Liver (tissue), 8 donors: ENCODE measurements at regions not wholly inside any gene's neighbourhood (a gene's known extent, or its start where the extent isn't known, plus 50 kb on each side); places are given as distances from the start of the nearest gene placed in this dataset.

Experiments
- DNase-seq: peaks from one replicate; pipeline ENCODE4 v3.0.0-alpha.2; 2017; ENCODE audit warnings: low spot score
- H3K27ac ChIP-seq, 2 donors: one replicate each; pipeline ENCODE4 v1.7.0; 2013; ENCODE audit warnings: inconsistent platforms in 2 of 2, low read length in 2 of 2, control low read depth in 1 of 2, low read depth in 1 of 2, mild to moderate bottlenecking in 1 of 2
- H3K27me3 ChIP-seq, 4 donors: one replicate each; pipeline versions ENCODE4 v1.6.1 to v1.7.0; 2013; ENCODE audit warnings: low read length in 3 of 4, inconsistent platforms in 1 of 4, mild to moderate bottlenecking in 1 of 4, moderate library complexity in 1 of 4; ENCODE audit not compliant: control insufficient read depth in 4 of 4, insufficient read depth in 4 of 4
- H3K36me3 ChIP-seq, 4 donors: one replicate each; pipeline versions ENCODE4 v1.6.1 to v1.7.0; 2013; ENCODE audit warnings: low read length in 3 of 4, mild to moderate bottlenecking in 3 of 4, low read depth in 1 of 4, moderate library complexity in 1 of 4; ENCODE audit not compliant: control insufficient read depth in 4 of 4, insufficient read depth in 3 of 4
- H3K4me1 ChIP-seq, 4 donors: one replicate each; pipeline versions ENCODE4 v1.6.1 to v1.7.0; 2013; ENCODE audit warnings: low read length in 3 of 4, mild to moderate bottlenecking in 3 of 4, moderate library complexity in 1 of 4; ENCODE audit not compliant: control insufficient read depth in 4 of 4, insufficient read depth in 4 of 4
- H3K4me3 ChIP-seq, 3 donors: one replicate each; pipeline versions ENCODE4 v1.6.1 to v1.7.0; 2013; ENCODE audit warnings: low read length in 3 of 3, control low read depth in 1 of 3, low read depth in 1 of 3, mild to moderate bottlenecking in 1 of 3
- H3K9ac ChIP-seq, 2 donors: one replicate each; pipeline ENCODE4 v1.7.0; 2013; ENCODE audit warnings: low read length in 2 of 2, mild to moderate bottlenecking in 2 of 2, moderate library complexity in 2 of 2, control low read depth in 1 of 2, low read depth in 1 of 2
- H3K9me3 ChIP-seq, 4 donors: one replicate each; pipeline versions ENCODE4 v1.6.1 to v1.7.0; 2013; ENCODE audit warnings: low read length in 3 of 4; ENCODE audit not compliant: control insufficient read depth in 4 of 4
- EGR1 ChIP-seq, 2 donors: IDR thresholded peaks; 2 replicates each; pipeline ENCODE4 v1.6.1; 2016 to 2018; ENCODE audit warnings: antibody characterized with exemption in 2 of 2, low read depth in 2 of 2
- FOXA1 ChIP-seq: IDR thresholded peaks from 2 replicates; pipeline ENCODE4 v1.6.1; 2016; ENCODE audit warnings: antibody characterized with exemption
- FOXA2 ChIP-seq: IDR thresholded peaks from 2 replicates; pipeline ENCODE4 v1.6.1; 2016; ENCODE audit warnings: antibody characterized with exemption
- GABPA ChIP-seq, 2 donors: IDR thresholded peaks in 1 of 2; conservative IDR thresholded peaks in 1 of 2; 2 replicates each; pipeline ENCODE4 v1.6.1; 2016; ENCODE audit warnings: antibody characterized with exemption in 2 of 2, mild to moderate bottlenecking in 1 of 2, moderate library complexity in 1 of 2
- HNF4G ChIP-seq: IDR thresholded peaks from 2 replicates; pipeline ENCODE4 v1.6.1; 2016; ENCODE audit warnings: antibody characterized with exemption
- JUND ChIP-seq, 2 donors: IDR thresholded peaks; 2 replicates each; pipeline ENCODE4 v1.6.1; 2016; ENCODE audit warnings: antibody characterized with exemption in 2 of 2
- NR2F2 ChIP-seq: IDR thresholded peaks from 2 replicates; pipeline ENCODE4 v1.6.1; 2016; ENCODE audit warnings: antibody characterized with exemption
- RAD21 ChIP-seq, 2 donors: IDR thresholded peaks; 2 replicates each; pipeline ENCODE4 v1.6.1; 2016; ENCODE audit warnings: antibody characterized with exemption in 2 of 2, mild to moderate bottlenecking in 2 of 2
- RXRA ChIP-seq, 2 donors: IDR thresholded peaks; 2 replicates each; pipeline ENCODE4 v1.6.1; 2017 to 2018; ENCODE audit warnings: antibody characterized with exemption in 2 of 2, mild to moderate bottlenecking in 1 of 2
- SP1 ChIP-seq: IDR thresholded peaks from 2 replicates; pipeline ENCODE4 v1.6.1; 2018; ENCODE audit warnings: antibody characterized with exemption, mild to moderate bottlenecking
- TAF1 ChIP-seq: conservative IDR thresholded peaks from 2 replicates; pipeline ENCODE4 v1.6.1; 2016; ENCODE audit warnings: antibody characterized with exemption, mild to moderate bottlenecking
- YY1 ChIP-seq: IDR thresholded peaks from 2 replicates; pipeline ENCODE4 v1.6.1; 2016; ENCODE audit warnings: antibody characterized with exemption, mild to moderate bottlenecking
- WGBS: extraction: QIAGEN DNeasy Blood & Tissue Kit; methylation state at CpG from one replicate; pipeline ENCODE4 v1.1.7; 2013; 5-methylcytosine and 5-hydroxymethylcytosine counted together
- TF ChIP-seq, protein P1 (sequence below): IDR thresholded peaks from 2 replicates; pipeline ENCODE4 v1.6.1; 2016; ENCODE audit warnings: antibody characterized with exemption
- TF ChIP-seq, protein P2 (sequence below): IDR thresholded peaks from 2 replicates; pipeline ENCODE4 v1.6.1; 2016; ENCODE audit warnings: antibody characterized with exemption
- TF ChIP-seq, protein P3 (sequence below): IDR thresholded peaks from 2 replicates; pipeline ENCODE4 v1.6.1; 2016; ENCODE audit warnings: antibody characterized with exemption
- TF ChIP-seq, protein P4 (sequence below): IDR thresholded peaks from 2 replicates; pipeline ENCODE4 v1.6.1; 2016; ENCODE audit warnings: antibody characterized with exemption, mild to moderate bottlenecking
- TF ChIP-seq, protein P5 (sequence below): fragments of 150-350 bp; IDR thresholded peaks from 2 replicates; pipeline ENCODE4 v1.5.1; 2017; ENCODE audit warnings: improper control_type of control experiment, low read depth, low read length; ENCODE audit not compliant: missing input control
- donor health status: healthy.
- donor health status: healthy.
- donor health status: healthy.
- donor health status: healthy.
- donor health status: healthy.

DNA sequence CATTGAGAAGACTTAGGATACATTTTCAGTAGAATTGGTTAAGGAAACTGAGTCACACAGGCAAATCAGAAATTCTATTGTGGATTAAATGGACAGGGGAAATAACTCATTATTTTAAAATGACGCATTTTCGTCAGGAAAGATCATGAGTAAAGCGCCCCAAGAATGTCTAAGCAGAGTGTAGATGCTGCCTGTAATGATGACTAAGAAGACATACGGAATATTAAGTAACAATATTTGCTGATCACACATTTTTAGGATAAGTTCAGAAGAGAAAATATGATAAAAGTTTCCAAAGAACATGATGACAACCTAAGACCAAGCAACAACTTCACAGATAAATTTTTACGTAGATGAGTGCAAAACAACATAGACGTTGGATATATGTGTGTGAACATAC is 596.3 kb upstream of the TENM3 start:
- H3K27ac ChIP-seq, result no peak overlapping the region
- H3K4me1 ChIP-seq, result no peaks in the 10 kb centered on the region
- 77% methylated on average over 6 of the region's 6 CpGs for WGBS
- H3K36me3 ChIP-seq, result no peaks in the 10 kb centered on the region
- no peak overlapping the region for H3K4me3 ChIP-seq
- no peaks in the 10 kb centered on the region for H3K9me3 ChIP-seq
- TF ChIP-seq RXRA (IDR thresholded peaks at IDR 0.05) (no peak), EGR1 (IDR thresholded peaks at IDR 0.05; ENCODE audit: low read depth in 2 of 2) (no peak), NR2F2 (no peak), FOXA1 (no peak), RAD21 (IDR thresholded peaks at IDR 0.05) (no peak), HNF4G (no peak), TAF1 (no peak), JUND (IDR thresholded peaks at IDR 0.05) (no peak), GABPA (IDR thresholded peaks at IDR 0.05 in 1 of 2, conservative IDR thresholded peaks at IDR 0.05 in 1 of 2) (no peak)
- TF ChIP-seq, protein P1, sequence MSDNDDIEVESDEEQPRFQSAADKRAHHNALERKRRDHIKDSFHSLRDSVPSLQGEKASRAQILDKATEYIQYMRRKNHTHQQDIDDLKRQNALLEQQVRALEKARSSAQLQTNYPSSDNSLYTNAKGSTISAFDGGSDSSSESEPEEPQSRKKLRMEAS, result no peak
- TF ChIP-seq, protein P2, sequence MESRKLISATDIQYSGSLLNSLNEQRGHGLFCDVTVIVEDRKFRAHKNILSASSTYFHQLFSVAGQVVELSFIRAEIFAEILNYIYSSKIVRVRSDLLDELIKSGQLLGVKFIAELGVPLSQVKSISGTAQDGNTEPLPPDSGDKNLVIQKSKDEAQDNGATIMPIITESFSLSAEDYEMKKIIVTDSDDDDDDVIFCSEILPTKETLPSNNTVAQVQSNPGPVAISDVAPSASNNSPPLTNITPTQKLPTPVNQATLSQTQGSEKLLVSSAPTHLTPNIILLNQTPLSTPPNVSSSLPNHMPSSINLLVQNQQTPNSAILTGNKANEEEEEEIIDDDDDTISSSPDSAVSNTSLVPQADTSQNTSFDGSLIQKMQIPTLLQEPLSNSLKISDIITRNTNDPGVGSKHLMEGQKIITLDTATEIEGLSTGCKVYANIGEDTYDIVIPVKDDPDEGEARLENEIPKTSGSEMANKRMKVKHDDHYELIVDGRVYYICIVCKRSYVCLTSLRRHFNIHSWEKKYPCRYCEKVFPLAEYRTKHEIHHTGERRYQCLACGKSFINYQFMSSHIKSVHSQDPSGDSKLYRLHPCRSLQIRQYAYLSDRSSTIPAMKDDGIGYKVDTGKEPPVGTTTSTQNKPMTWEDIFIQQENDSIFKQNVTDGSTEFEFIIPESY, result no peak
- TF ChIP-seq, protein P3, sequence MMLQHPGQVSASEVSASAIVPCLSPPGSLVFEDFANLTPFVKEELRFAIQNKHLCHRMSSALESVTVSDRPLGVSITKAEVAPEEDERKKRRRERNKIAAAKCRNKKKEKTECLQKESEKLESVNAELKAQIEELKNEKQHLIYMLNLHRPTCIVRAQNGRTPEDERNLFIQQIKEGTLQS, result no peak
- no peak overlapping the region for H3K9ac ChIP-seq
- no peaks in the 10 kb centered on the region for H3K27me3 ChIP-seq
- no peak for DNase-seq

DNA sequence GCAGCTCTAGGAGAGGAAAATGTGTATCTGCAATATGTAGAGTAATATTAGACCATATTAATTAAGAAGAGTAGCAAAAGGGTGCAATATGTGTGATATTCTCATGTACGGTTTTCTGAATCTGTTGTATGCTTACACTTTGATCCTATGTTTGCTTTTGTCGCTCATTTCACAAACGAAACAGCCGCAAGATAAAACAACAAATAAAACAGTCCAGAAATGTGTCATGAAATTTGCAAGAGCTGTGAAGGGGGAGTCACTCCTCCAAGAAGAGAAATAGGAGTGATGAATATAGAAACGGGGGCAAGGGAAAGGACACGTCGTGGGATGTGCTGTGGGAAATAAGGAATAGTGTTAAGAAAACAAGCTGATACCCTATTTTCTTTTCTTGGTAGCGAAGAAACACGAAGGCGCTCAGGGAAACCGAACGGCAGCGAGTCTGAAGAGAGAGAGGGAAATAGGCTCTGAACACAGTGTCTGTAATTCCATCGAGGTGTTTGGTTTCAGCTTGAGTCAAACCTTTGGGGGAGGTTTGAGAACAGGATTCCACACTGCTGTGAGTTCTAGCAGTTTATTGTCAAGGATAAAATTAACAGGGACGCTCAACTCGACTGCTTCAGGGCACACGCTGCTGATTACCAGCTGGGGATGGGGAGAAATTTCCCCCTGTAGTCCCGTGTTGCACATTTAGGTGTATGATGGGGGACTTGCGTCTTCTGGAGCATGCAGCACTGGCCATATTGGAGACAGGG is 595.6 kb upstream of the TENM3 start:
- H3K4me3 ChIP-seq, result no peak overlapping the region
- H3K9me3 ChIP-seq, result no peaks in the 10 kb centered on the region
- no peak overlapping the region for H3K9ac ChIP-seq
- no peak for DNase-seq
- 56% methylated on average over 19 of the region's 19 CpGs for WGBS
- H3K27ac ChIP-seq, result no peak overlapping the region
- no peak for TF ChIP-seq FOXA2
- no peak for TF ChIP-seq EGR1 (IDR thresholded peaks at IDR 0.05; ENCODE audit: low read depth in 2 of 2)
- no peak for TF ChIP-seq RXRA (IDR thresholded peaks at IDR 0.05)
- TF ChIP-seq NR2F2, result no peak
- no peak for TF ChIP-seq GABPA (IDR thresholded peaks at IDR 0.05 in 1 of 2, conservative IDR thresholded peaks at IDR 0.05 in 1 of 2)
- TF ChIP-seq, protein P2, result no peak
- TF ChIP-seq JUND (IDR thresholded peaks at IDR 0.05), result no peak
- TF ChIP-seq, protein P4, sequence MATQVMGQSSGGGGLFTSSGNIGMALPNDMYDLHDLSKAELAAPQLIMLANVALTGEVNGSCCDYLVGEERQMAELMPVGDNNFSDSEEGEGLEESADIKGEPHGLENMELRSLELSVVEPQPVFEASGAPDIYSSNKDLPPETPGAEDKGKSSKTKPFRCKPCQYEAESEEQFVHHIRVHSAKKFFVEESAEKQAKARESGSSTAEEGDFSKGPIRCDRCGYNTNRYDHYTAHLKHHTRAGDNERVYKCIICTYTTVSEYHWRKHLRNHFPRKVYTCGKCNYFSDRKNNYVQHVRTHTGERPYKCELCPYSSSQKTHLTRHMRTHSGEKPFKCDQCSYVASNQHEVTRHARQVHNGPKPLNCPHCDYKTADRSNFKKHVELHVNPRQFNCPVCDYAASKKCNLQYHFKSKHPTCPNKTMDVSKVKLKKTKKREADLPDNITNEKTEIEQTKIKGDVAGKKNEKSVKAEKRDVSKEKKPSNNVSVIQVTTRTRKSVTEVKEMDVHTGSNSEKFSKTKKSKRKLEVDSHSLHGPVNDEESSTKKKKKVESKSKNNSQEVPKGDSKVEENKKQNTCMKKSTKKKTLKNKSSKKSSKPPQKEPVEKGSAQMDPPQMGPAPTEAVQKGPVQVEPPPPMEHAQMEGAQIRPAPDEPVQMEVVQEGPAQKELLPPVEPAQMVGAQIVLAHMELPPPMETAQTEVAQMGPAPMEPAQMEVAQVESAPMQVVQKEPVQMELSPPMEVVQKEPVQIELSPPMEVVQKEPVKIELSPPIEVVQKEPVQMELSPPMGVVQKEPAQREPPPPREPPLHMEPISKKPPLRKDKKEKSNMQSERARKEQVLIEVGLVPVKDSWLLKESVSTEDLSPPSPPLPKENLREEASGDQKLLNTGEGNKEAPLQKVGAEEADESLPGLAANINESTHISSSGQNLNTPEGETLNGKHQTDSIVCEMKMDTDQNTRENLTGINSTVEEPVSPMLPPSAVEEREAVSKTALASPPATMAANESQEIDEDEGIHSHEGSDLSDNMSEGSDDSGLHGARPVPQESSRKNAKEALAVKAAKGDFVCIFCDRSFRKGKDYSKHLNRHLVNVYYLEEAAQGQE, result no peak
- no peak for TF ChIP-seq YY1
- TF ChIP-seq SP1, result no peak
- no peak for TF ChIP-seq RAD21 (IDR thresholded peaks at IDR 0.05)
- TF ChIP-seq TAF1, result no peak
- TF ChIP-seq, protein P5, sequence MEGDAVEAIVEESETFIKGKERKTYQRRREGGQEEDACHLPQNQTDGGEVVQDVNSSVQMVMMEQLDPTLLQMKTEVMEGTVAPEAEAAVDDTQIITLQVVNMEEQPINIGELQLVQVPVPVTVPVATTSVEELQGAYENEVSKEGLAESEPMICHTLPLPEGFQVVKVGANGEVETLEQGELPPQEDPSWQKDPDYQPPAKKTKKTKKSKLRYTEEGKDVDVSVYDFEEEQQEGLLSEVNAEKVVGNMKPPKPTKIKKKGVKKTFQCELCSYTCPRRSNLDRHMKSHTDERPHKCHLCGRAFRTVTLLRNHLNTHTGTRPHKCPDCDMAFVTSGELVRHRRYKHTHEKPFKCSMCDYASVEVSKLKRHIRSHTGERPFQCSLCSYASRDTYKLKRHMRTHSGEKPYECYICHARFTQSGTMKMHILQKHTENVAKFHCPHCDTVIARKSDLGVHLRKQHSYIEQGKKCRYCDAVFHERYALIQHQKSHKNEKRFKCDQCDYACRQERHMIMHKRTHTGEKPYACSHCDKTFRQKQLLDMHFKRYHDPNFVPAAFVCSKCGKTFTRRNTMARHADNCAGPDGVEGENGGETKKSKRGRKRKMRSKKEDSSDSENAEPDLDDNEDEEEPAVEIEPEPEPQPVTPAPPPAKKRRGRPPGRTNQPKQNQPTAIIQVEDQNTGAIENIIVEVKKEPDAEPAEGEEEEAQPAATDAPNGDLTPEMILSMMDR, result no peak
- no peaks in the 10 kb centered on the region for H3K27me3 ChIP-seq
- no peaks in the 10 kb centered on the region for H3K4me1 ChIP-seq
- H3K36me3 ChIP-seq, result no peaks in the 10 kb centered on the region
